HG03432 (cell line): ENCODE measurements at regions not wholly inside any gene's neighbourhood (a gene's known extent, or its start where the extent isn't known, plus 50 kb on each side); places are given as distances from the start of the nearest gene placed in this dataset.

Experiments
- ATAC-seq: cut with Tn5 transposase; IDR thresholded peaks from one replicate; pipeline ENCODE4 v1.9.1; 2021; ENCODE audit warnings: mild to moderate bottlenecking, moderate library complexity; ENCODE audit not compliant: unreplicated experiment

DNA sequence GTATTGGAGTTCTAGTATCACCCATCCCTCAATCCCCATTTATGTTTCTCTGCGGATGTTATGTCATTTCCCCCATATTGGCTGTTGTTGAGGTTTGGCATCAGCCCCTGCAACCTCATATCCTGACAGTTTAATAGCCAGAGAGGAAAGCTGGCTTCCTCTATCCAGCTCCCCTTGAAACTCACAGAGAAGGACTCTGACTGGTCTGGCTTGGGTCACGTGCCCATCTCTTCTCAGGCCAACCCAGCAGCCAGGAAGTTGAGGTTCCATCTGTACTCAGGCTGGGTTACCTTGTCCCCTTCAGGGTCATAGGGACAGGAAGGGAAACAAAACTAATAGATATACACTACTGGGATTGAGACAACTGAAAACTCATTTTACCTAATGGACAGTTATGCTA lies 148.0 kb upstream of the SLC14A2 start:
- no peak for ATAC-seq

GRCh38 chr18:45467945-45468344 lies 147.3 kb upstream of the SLC14A2 start:
- ATAC-seq = no peak

GRCh38 chr18:45478889-45479288 lies 136.4 kb upstream of the SLC14A2 start:
- no peak for ATAC-seq

DNA sequence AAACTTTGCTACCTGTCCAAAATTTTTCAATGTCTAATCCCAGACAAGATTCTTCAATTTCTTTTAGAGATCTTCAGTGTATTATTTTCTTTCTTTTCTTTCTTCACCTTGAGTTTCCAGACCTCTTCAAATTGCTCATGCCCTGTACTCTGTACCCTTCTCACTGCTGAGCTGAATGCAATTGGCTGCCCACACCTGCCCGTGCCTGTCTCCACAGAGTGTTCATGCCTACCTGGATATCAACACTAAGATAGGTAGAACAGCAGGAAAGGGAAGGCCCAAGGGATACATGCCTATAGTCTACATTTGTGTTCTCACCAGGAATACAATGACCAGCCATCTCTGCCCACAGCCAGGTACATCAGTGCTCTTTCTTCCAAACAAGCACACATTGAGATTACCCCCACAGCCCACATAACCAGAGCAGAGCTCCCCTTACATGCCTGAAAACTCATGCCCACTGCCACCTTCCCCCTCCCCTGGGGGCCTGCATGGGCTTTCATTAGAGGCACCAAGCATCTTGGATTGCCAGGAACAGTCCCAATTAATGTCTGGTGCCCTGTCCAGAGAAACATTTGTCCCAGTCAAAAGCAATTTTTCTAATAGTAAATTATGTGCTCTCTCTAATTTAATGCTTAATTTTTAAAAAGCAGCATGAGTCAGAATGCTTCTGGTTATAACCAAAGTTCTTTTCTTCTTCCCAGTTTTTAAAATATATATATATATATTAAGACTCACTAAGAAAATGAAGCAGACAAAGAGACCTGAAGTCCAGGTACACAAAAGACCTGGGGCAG lies 134.9 kb upstream of the SLC14A2 start:
- no peak for ATAC-seq

- no peak for ATAC-seq
Measured at GRCh38 chr18:45481821-45482220, 133.5 kb upstream of the SLC14A2 start.

DNA sequence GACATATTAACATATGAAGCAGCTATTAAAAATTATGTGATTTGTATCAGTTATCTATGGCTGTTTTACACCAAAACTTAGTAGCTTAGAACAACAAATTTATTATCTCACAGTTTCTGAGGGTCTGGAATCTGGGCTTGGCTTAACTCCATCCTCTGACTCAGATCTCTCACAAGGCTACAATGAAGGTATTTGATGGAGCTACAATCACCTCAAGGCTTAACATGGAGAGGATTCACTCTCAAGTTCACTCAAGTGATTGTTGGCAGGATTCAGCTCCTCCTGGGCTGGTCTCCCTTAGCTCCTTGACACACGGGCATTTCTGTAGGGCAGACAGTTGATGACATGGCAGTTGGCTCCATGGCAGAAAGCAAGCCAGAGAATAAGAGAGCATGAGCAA lies 133.0 kb upstream of the SLC14A2 start:
- no peak for ATAC-seq

DNA sequence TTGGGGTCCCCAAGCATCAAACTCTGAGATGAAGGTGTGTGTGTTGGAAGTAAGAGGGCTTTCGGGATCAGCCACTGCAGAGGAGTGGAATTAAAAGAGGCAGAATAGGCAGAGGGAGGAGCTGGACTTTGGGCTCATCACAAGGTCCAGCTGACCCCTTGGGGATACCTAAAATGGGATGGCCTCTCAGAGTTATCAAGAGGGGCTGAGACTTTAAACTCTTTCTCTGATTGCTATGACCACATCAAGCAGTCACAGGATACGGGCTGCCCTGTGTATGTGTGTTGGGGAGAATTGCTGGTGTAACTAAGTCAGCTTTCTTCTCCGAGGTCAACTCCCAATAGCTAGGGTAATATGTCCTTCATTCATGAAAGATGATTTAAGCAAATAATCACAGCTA lies 127.7 kb upstream of the SLC14A2 start:
- no peak for ATAC-seq

GRCh38 chr18:45488645-45489044 lies 126.6 kb upstream of the SLC14A2 start:
- ATAC-seq = no peak

GRCh38 chr18:45493830-45494229 lies 121.4 kb upstream of the SLC14A2 start:
- ATAC-seq = no peak

- ATAC-seq = no peak
Measured at GRCh38 chr18:45494811-45495210, 120.5 kb upstream of the SLC14A2 start.

DNA sequence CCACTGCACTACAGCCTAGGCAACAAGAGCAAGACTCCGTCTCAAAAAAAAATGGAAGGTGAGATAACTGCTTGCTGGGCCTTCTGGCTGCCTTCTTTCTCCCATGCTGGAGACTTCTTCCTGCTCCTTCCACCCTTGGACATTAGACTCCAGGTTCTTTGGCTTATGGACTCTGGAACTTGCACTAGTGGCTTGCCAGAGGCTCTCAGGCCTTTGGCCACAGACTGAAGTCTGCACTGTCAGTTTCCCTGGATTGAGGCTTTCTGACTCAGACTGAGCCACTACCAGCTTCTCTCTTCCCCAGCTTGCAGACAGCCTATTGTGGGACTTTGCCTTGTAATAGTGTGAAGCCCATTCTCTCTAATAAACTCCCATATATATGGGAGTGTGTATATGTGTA lies 118.5 kb upstream of the SLC14A2 start:
- no peak for ATAC-seq

DNA sequence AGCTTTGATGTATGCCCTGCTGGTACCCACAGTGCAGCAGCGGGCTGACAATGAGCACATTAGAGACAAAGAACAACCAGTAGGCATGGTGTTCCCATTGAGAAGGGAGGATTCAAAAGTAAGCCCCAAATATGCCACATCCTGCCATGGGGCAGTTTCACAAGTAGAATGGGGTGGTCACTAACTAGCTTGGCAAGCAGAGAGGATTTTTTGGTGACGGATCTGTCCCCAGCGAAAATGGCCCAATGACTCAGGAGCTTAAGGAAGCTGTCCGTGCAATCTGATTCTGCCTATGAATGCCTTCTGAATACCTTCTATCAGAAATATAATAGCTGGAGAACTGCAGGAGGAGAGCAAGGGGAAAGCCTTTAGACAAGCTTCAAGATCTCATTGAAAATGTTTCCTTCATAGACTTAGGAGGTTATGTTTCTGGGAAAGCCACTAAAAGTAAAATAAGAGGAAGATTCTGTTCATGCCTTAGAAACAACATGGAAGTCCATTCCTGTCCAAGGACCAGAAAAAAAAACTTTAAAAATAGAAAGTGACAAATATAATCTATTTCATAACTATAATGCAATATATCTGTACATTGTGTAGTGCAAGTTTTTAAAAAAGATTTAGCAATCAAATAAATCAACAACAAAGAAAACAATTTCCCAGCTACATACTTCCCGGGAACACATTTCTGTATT lies 117.5 kb upstream of the SLC14A2 start:
- no peak for ATAC-seq

- ATAC-seq = no peak
Measured at GRCh38 chr18:45498287-45498658, 117.0 kb upstream of the SLC14A2 start.

- ATAC-seq = no peak
Measured at GRCh38 chr18:45503990-45504389, 111.3 kb upstream of the SLC14A2 start.

DNA sequence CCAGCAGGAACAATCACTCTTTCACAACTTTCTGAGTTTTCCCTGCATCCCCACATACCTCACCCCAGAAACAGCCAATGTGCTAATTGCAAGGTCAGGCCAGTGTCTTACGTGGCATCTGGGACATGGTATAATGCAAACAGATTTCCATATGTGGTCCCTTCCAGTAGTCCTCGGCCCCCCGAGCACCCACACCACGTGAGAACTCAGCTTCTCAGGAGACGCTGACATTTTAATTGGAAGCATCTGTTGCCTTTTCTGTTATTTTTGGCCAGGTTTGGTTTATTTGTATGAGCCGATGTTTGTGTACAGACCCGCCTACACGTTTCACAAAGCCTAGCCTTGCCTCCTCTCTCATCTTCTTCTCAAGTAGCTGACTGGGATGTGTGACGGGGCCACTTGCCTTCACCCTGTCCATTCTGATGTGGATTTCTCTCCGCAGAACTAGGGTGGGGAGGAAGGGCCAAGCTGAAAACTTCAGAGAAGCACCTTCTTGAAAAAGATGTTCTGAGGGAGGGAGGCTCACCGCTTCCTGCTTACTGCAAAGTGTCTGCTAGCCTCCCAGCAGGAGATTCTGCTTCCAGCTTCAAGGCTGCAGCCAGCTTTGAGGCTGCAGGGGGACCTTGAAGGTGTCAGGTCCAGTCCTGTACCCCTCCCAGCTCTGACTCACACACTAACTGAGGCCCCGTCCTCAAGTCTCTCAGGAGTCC lies 109.6 kb upstream of the SLC14A2 start:
- no peak for ATAC-seq

DNA sequence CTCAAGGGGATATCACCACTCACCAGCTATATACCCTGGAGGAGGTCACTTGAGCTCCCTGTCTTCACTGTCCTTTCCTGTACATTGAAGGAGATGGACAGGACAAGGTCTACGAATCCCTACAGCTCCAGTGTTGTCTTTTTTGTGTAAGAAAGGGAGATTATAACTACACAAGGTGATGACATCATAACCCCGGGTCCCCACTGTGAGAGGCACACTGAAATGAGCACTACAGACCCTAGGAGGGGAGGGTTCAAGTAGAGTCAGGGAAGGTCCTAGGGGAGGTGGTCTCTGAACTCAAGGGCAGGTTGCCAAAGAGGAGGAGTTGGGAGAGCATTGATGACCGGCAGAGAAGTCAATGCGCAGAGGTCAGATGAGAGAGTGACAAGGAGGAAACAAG lies 108.3 kb upstream of the SLC14A2 start:
- no peak for ATAC-seq

GRCh38 chr18:45509535-45509934 lies 105.7 kb upstream of the SLC14A2 start:
- no peak for ATAC-seq

DNA sequence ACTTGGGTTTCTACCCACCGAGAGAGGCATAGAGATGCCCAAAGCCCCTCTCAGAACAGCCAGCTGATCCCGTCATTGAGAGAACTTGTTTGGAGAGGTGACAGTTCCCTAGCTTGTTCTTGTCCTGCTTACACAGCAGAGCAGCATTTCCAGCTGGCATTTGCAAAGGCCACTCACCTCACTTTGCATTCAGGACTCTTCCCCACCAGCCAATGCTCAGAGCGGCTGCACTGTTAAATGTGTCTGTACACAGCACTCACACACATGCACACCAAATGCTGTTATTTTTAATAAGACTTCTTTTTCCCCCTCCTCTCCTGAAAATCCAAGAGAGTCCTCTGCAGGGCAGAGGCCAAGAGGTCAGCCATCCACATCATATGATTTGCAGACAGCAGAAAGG lies 104.6 kb upstream of the SLC14A2 start:
- ATAC-seq = no peak

DNA sequence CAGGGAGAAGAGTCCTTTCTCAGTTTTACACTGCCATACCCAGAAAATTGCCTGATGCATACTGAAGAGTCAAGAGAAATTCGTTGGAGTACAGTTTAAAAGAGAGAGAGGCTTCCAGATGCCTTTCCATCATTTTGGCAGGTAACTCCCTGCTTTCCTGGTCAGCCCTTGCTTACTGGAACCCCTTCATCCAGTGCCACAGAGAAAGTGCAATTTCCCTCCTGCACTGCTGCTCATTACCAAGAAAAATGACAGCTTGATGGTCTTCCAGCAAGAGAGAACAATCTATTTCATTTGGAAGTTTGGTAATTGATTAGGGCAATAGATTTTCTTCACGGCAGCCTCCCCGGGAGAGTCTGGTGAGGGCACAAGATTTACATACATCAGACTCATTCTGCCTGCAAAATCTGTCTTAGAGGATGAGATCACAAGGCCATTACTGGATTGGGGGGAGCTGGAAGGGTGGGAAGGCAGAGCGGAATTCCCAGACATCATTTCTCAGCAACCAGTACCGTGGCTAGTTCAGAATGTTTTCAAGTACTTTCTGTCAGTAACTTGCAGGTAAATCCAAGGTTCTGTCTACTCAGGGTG lies 102.8 kb upstream of the SLC14A2 start:
- ATAC-seq = no peak

GRCh38 chr18:45517181-45517741 lies 98.0 kb upstream of the SLC14A2 start:
- no peak for ATAC-seq
